Activated naive CD4-positive, alpha-beta T cell treated with Interleukin-2 at 50 U/mL for 16 hours (primary cell): ENCODE measurements at regions not wholly inside any gene's neighbourhood (a gene's known extent, or its start where the extent isn't known, plus 50 kb on each side); places are given as distances from the start of the nearest gene placed in this dataset.

ENCODE experiments used
- DNase-seq: peaks from one replicate; pipeline ENCODE4 v3.0.0-alpha.2; 2020

- DNase-seq: no peak
Observed at GRCh38 chr6:129778793-129779192, 68.8 kb upstream of the ARHGAP18 start.

DNA sequence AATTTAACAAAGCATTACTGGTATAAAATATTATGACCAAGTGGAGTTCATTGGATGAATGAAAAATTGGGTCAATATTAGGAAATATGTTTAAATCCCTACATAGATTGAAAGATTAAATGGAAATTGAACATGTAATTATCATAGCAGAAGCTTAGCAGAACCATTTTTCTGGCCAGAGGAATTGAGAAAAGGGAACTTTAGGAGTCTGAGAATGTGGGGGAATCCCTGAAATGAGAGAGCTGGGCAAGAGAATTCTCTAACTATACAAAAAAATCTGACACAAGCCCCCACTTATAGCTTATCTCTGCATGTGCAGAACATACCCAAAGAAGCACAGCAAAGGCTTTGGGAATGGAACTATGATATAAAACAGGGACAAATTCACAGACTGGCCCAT is 67.4 kb upstream of the ARHGAP18 start:
- DNase-seq: no peak

GRCh38 chr6:129776542-129777330 is 66.8 kb upstream of the ARHGAP18 start:
- DNase-seq: no peak

DNA sequence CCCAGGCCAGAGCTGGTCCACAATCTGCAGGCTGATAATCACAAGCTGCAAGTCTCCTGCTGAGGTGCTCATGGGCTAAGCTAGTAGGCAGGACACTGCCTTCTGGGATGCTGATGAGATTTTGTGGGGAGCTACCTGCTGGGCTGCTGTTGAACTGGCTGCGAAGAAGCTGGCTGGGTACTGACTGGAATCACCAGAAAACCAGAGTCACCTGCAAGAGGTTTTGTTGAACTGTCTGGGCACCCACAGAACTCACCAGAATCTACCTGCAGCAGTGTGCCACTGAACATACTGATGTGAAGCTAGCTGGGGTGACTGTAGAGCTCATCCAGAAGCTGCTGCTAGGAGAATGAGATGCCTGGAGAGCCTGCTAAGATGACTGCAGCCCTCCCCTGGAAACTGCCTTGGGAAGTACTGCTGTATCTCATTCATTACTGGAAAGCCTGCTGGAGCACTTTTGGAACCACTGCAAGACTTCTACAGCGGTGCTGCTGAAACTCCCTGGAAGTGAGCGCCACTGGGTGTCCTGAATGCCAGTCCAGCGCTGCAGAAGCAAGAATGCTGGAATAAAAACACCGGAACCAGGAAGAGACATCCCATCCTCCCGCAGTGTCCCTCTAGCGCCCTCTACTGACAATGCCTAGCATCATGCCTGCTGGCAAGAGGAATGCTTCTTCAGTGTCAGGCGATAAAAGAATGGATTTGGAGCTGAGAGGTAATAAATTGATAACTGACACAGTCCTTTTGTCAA is 64.9 kb upstream of the ARHGAP18 start:
- DNase-seq: peak; percentile 45

DNA sequence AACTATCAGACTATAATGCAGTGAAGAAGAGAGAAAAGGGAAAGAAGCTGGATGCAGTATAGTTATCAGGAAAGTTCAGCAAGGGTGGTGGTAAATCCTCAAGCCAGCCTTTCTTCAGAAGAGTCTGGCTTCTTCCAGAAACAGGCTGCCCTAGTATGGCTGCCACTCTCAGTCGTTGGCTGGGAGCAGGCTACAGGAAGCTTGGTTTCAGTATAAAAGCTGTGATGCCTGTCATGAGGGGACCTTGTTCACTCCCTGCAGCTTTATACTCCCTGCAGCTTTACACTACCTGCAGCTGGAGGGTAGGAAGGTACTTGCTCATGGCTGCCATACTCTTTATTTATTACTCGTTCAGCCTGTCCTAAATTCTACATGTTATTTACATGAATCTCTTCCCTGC is 63.3 kb upstream of the ARHGAP18 start:
- no peak for DNase-seq

DNA sequence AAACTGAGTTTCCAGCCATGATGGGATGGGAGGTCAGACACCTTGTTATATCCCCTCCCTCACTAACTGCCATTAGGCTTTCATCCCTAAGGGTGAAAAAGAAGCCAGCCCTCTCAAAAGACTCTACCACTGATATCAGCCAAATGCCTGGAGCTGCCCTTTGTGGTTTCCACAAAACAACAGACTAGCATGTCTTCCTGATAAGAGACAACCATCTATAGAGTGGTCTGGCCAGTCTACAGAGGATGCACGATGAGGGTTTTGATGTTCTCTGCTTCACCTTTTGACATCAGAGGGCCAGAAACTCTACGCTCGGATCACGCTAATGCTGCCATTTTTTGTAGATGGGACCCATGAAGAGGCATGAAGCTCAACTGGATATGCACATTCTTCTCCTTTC is 61.7 kb upstream of the ARHGAP18 start:
- no peak for DNase-seq

- no peak for DNase-seq
Observed at GRCh38 chr6:129767776-129768485, 58.0 kb upstream of the ARHGAP18 start.

GRCh38 chr6:129766959-129767728 is 57.2 kb upstream of the ARHGAP18 start:
- DNase-seq: peak; percentile 66

- no peak for DNase-seq
Observed at GRCh38 chr6:129764761-129765407, 54.9 kb upstream of the ARHGAP18 start.

DNA sequence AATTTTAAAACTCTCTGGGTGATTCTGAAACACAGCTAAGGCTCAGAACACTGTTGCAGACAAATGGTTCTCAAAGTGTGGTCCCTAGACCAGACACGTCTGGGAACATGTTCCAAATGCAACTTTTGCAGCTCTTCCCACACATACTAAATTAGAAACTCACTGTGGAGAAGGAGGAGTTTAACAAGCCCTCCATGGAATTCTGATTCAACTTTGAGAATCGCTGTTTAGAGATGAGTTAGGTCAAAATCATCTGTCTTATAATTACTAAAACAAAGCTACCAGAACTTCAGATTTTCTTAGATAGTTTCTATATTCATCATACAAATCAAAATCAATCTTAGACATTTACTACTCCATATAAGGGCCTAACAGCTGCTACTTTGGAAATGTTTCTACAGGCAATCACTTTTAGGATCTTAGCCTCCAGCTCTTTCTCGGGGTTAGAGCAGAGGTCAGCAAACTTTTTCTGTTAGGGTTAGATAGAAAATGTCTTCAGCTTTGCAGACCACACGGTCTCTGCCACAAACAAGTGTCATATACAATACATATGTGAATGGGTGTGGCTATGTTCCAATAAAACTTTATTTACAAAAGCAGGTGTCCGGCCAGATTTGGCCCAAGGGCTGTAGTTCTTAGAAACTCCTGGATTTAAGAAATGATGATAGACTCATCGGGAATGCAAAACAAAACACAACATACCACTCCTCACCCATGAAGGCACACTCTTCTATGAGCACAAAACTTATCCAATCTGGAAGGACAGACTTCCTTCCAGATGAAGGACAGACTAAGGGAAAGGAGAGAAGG is 50.0 kb upstream of the ARHGAP18 start:
- DNase-seq: no peak
